Activated effector memory CD4-positive, alpha-beta T cell treated with anti-CD3 and anti-CD28 coated beads, Interleukin-2, amount 50 U/mL, for 16 hours (primary cell): ENCODE measurements at regions not wholly inside any gene's neighbourhood (a gene's known extent, or its start where the extent isn't known, plus 50 kb on each side); places are given as distances from the start of the nearest gene placed in this dataset.
"Not testable (repeated sequence)": the region's sequence is repeated elsewhere in the genome, so short reads cannot be mapped to it uniquely, and the experiment has no call there.

Experiments
- DNase-seq: peaks from one replicate; pipeline ENCODE4 v3.0.0-alpha.2; 2020

DNA sequence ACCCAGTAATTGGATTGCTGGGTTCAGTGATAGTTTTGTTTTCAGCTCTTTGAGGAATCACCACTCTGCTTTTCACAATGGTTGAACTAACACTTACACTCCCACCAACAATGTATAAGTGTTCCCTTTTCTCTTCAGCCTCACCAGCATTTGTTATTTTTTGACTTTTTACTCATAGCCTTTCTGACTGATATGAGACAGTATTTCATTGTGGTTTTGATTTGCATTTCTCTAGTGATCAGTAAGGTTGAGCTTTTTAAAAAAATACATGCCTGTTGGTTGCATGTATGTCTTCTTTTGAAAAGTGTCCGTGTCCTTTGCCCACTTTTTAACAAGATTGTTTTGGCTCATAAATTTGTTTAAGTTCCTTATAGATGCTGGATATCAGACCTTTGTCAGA is 185.7 kb upstream of the CCNH start:
- DNase-seq = no peak

DNA sequence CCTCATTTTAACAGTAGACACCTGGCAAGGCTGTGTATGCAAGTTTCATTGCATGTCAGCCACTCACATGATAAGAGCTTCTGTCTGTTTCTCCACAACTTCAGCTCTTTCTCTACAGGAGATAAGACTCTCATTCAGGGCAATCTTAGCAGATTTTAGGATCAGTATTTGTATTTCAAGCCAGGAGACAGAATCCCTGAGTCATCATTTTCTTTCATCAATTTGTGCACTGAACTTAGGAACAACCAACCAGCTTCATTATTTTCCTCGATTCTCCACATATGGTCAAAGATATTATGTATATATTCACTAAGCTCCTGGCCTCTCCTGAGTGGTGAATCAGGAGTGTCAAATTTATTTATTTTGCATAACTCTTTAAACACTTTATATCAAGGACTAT is 181.8 kb upstream of the CCNH start:
- DNase-seq = no peak

DNA sequence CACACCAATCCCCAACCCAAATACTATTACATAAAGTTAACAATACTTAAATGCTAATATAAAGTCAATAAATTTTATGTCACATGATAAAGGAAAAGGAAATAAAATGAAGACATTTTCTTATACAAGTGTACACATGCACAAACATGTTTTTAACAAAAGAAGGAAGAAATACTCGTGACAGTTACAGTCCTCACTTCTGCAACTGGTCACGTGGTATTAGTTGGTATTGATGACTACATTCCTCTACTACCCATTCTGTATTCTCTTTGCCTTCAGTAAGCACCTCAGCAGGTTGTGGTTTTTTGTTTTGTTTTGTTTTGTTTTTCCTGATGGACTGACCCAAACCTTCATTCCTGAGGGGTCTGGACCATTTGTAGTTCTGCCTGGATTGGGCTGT is 176.9 kb upstream of the CCNH start:
- DNase-seq = no peak

DNA sequence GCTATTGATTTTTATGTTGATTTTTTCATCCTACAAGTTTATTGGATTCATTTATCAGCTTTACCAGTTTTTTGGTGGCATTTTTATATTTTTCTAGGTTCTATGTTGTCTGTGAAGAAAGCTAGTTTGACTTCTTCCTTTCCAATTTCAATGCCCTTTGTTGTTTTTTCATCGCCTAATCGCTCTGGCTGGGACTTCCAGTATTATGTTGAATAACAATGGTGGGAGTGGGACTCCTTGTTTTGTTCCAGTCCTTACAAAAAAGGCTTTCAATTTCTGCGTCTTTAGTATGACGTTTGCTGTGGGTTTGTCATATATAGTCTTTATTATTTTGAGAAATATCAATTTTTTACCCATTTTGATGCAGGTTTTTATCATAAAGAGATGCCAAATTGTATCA is 175.6 kb upstream of the CCNH start:
- DNase-seq = no peak

DNA sequence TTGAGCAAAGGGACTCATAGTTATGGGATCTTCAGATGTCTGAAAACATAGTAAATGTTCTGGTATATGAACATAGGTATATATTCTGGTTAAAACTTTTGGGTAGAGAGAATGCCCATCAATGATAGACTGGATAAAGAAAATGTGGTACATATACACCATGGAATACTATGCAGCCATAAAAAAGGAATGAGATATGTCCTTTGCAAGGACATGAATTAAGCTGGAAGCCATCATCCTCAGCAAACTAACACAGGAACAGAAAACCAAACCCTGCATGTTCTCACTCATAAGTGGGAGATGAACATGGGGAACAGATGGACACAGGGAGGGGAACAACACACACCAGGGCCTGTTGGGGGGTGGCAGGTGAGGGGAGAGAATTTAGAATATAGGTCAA is 171.0 kb upstream of the CCNH start:
- not testable (repeated sequence) for DNase-seq

DNA sequence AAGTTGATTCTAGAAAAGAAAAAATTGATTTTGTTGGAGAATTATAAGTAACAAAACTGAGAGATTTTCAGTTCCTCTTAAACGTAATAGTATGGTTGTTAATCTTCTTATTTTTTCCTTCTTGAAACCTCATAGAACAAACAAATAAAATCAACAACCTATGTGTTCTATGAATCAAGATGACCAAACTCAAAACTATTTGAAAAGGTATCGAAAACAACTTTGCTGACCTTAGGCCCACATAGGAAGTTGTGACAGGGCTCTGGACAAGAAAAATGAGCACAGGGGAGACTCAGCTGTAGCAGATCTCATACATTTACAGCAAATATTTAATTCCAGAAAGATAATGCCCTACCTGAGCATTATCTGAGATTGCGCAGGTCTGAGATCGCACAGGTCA is 169.4 kb upstream of the CCNH start:
- no peak for DNase-seq

DNA sequence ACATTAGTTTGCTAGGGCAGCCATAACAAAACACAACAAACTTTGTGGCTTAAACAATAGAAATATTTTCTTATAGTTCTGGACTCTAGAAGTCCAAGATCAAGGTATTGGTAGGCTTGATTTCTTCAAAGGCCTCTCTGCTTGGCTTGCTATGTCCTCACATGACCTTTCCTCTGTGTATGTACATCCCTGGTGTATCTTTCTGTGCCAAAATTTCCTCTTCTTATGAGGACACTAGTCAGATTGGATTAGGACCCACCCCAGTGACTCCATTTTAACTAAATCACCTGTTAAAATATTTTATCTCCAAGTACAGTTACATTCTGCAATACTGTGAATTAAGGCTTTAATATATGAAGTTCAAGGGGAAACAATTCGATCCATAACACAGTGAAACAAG is 168.9 kb upstream of the CCNH start:
- DNase-seq = no peak

DNA sequence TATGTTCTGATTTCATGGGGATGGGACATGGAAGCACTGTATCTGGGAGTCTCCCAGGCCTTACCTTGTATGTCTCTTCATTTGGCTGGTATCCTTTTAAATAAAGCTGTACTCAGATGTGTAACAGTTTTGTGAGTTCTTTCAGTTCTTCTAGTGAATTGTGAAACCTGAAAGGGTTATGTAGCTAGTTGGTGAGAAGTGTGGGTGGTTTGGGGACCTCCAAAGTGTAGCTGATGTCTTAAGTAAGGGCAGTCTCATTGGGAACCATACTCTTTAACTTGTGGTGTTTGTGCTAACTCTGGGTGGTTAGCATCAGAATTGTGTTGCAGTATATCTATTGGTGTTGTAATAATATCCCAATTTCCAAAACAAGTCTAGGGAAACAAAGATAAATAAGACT is 166.9 kb upstream of the CCNH start:
- DNase-seq = no peak

DNA sequence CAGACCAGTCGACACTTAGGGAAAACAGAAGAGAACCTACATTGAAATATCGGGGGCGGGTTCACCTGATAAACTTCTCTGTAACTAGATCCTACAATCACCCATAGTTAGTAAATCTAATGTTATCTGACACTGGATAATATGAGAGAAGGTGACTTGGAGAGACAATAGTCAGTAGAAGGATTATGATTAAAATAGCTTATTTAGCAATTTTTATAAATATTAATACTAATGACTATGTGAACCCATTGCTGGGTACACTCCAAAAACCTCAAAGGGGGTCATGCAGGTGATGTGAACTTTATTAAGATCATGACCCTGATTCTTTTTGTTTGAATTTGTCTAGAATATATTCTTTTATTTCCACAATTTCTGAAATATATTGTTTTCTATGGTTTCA is 164.1 kb upstream of the CCNH start:
- no peak for DNase-seq

DNA sequence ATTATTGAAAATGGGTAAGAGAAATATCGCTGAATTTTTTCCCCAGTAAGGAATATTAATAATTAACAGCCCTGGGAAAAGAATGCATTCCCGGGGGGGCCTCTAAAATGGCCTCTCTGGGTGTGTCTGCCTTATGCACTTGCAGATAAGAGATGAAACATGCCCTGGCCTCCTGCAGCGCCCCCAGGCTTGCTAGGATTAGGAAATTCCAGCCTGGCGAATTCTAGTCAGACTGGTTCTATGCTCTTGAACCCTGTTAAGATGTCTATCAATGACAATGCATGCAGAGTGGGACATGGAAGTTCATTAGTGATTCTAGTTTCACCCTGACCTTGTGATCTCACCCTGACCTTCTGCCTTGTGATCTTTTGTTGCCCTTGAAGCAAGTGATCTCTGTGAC is 163.6 kb upstream of the CCNH start:
- not testable (repeated sequence) for DNase-seq

DNA sequence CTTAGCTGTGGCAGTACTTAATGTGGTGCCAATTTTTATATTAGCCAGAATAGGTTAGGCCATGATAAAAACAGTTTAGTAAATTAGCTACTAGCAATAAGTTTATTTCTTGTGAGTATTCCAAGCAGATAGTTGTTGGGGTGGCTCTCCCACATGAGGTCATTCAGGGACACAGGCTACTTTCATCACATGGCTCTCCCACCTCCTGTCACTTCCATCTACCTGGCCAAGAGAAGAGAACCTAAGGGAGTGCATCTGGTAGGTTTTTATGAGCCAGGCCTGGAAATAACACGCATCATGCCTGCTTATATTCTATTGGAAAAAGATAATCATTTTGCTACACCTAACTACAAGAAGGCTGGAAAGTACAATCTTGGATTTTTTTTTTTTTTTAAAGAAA is 161.4 kb upstream of the CCNH start:
- no peak for DNase-seq

DNA sequence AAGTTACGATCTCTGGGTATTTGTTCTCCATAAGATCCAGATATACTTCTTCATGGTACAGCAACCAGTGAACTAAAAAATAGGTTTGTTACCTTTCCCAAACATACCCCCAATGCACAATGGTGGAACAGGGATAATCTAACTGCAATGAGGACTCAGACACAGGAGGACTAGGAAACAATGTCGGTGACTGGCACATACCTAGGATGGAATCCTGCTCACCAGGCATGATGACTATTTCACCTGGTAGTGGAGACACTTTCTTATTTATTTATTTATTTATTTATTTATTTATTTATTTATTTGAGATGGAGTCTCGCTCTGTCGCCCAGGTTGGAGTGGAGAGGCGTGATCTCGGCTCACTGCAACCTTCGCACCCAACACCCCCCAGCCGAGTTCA is 159.9 kb upstream of the CCNH start:
- no peak for DNase-seq

DNA sequence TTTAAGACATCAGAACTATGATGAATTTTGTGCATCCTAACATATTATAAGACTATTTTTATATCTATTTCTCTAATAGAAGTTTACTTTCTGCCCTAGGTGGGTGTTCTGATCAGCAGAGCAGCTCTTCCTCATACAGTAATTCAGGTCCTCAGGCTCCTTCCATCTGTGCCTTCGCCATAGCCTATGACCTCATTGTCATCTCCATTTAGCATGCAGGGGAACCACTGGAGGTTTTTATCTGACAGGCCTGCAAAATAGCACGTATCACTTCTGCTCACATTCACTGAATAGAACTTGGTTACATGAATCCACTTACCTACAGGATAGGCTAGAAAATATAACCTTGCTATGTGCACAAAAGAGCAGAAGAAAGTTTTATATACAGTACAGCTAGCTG is 159.4 kb upstream of the CCNH start:
- DNase-seq = no peak

DNA sequence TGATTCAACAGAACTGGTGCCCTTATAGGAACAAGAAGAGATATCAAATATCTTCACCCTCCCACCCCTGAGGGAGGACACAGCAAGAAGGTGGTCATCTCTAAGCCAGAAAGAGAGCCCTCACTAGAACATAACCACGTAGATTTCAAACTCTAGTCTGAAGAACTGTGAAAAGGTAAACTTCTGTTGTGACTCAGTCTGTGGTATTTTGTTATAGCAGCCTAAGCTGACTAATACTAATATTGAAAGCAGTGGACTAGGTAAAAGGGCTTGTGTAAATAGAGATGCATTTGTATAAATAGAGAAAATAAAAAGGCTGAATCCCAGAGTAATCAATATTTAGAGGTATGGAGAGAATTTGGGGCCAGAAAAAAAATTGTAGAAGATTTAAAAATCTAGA is 157.6 kb upstream of the CCNH start:
- no peak for DNase-seq

DNA sequence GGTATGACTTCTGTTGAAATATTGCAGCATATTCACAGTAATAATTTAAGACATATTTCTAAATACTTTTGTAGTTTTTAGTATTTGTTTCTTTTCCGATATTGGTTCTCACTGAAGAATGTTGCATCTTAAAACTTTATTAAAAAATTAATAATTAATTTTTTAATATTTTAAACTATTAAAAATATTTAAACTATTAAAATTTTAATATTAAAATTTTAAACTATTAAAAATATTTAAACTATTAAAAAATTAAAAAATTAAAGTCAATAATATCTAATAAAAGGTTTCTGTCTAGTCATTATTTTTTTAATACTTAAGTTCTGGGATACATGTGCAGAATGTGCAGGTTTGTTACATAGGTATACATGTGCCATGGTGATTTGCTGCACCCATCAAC is 149.3 kb upstream of the CCNH start:
- no peak for DNase-seq

DNA sequence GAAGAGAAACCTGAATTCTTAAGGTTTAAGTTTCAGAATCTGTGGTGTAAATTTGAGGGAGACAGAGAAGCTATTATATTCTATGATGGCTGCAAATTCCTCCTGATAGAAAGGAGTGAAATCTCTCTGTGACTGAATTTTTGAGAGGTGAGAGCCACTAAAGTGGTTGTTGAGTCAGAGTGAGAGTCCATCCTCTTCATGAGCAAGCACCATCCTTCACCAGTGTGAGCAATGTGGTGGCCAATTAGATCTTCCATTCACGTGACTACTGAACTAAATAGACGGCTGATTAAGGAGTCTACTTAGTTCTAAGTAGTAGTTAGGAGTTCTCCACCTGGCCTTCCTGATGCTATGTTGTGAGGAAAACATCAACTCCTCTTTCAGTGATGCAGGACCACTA is 147.8 kb upstream of the CCNH start:
- DNase-seq = no peak

DNA sequence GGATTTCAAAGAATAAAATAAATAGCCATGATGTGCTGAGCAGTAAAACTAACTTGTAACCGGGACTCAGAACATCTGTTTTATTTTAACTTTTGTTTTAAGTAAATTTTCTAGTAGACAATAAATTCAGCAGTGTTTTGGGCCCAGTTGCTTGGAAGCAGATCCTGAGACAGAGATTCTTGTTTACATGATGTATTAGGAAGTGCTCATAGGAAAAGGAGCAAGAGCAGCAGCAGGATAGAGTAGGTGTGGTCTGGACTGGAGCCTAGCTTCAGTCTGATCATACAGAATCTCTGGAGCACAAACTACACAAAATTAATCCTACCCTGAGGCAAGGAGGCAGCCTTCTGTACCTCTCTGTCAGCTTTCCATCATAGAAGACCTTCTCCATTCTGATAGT is 139.2 kb upstream of the CCNH start:
- DNase-seq = no peak

DNA sequence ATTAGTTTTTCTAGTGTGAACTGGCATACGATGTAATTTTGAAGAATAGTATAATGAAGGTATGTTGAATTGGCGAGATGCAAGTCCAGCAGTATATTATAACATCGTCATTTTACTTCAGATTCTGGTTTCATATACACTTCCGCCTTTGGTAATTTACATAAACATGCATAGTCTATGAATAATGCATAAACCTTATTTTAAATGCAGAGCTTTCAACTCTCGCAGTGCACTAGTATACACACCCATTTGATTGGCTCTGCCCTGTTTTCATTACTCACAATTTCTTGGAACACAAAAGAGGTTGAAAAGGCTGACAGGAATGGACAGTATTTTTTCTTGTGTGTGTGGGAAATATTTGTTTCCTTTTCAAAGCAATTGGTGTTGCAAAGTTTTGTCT is 128.9 kb upstream of the CCNH start:
- DNase-seq = no peak

DNA sequence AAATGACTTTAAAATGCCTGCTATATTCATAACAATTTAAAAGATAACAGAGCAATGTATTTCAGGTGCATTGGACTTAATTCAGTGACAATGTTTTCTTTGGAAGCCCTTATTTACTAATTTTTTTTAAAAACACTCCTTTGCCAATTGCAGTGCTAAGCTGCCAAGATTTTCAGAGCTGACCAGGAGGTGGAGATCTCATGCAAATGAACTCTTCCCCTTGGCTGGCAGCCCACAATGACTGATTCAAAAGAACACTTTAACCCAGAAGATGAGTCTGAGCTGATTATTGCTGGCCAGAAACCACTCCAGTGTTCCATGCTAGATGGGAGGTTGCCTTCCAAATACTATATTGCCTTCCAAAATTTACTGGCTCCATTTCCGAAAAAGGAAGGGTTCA is 128.3 kb upstream of the CCNH start:
- DNase-seq = no peak

DNA sequence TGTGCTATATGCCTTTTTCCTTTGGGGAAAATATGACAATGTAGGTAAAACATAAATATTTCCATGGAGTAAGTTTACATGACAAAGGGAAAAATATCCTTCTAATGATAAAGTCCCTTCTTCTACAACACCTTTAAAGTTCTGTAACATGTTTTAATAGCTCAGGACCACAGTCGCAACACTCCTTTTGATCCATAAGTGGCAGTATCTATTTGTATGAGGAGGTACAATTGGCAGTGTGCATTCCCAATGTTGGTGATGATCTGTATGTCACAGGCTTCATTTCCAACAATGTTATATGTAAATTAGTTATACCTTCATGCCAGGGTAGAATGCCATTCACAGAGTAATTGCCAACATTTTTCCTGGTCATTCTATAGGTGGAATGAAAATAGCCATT is 127.1 kb upstream of the CCNH start:
- DNase-seq = no peak

DNA sequence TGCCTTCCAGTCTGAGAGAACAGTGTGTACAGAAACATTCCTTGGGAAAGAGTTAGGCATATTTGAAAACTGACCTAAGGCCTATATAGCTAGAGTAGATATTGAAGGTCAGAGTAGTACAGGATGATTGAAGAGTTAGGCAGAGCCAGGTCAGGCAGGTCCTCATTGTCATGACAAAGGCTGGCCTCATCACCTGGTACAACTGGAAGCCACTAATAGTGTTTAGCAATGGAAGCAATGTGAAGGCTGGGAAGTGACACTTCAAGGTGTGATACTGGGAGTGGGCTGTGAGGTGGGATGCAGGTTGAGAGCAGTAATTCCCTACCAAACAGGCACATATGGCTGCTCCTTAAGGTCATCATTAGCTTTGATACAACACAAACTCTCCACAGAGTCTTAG is 123.6 kb upstream of the CCNH start:
- DNase-seq = no peak

DNA sequence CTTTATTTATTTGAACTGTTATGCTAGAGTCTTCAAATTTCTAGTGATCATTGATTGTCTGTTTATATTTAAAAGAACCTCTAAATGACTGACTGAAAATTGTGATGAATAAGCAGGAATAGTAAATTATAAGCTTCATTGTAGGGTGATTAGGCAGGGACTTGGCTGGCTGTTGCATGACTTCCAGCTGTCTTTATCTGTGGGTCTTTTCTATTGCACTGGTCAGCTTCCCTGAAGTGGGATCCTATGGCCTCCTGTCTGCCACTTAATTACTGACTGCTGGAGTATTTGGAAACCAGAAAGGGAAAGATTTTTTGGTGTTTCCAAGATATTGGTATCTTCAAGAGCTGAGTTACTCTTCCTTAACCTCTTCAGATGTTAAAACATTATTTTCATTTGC is 123.0 kb upstream of the CCNH start:
- no peak for DNase-seq

DNA sequence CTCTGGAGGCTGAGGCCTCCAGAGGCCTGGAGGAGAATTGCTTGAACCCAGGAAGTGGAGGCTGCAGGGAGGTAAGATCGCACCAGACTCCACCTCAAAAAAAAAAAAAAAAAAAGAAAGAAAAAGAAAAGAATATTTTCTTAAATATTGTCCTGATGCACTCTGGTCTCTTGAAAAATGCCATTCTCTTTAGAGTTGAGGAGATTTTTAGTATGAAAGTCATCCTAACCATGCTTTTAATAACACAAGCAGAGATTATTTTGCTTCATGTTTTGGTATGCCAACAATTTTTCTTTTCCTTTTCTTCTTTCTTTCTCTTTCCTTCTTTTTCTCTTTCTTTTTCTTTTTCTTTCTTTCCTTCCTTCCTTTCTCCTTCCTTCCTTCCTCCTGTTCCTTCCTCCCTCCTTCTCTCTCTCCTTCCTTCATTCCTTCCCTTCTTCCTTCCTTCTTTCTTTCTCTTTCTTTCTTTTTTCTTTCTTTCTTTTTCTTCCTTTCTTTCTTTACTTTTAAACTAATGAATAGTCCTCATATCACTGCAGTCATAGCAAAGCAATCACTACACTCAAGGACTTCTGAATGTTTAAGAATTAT is 116.9 kb upstream of the CCNH start:
- DNase-seq = no peak

DNA sequence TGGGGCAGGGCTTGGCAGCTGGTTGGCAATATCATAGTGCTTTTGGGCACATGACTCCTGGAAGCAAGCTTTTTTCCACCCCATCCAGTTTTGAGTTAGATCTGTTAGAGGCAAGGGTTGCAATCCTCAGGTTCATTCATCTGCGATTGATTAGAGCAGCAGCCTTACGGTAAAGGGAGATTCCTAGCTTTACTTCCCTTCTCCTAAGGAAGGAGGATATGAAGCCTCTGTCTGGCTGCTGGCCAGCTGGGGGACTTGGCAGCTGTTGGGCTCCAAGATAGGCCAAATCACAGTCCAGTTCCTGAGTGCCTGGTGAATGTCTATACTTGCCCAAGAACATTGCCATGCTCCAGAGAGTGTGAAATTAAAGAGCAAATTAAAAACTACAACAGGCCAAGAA is 113.4 kb upstream of the CCNH start:
- no peak for DNase-seq

DNA sequence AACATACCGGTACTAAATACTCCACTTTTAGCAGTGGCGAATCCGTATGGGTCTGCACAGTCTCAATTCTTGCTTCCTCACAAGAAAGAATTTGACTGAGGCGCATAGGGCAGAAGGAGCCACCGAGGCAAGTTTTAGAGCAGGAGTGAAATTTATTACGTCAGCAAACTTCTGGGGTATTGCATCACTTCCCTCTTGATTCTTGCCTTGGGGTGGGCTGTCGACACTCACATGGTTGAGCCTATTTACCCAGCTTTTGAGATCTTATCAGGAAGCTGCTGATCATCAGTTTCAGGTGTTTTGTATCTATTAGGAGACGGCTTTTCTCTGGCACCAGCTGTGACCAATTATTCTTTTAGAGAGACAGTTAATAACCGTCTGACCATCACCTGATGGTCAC is 111.5 kb upstream of the CCNH start:
- no peak for DNase-seq

DNA sequence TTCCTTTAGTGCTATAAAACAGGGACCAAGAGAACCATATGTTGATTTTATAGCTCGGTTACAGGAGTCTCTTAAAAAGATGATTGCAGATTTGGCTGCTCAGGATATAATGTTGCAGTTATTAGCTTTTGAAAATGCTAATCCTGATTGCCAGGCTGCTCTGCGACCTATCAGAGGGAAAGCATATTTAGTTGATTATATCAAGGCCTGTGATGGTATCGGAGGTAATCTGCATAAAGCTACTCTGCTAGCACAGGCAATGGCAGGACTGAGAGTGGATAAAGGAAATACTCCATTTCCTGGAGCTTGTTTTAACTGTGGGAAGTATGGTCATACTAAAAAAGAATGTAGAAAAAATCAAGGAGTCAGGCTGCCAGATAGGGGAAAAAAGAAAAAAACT is 99.0 kb upstream of the CCNH start:
- DNase-seq = not testable (repeated sequence)
